Thoracic aorta (tissue), 2 donors: ENCODE measurements at regions not wholly inside any gene's neighbourhood (a gene's known extent, or its start where the extent isn't known, plus 50 kb on each side); places are given as distances from the start of the nearest gene placed in this dataset.

Experiments
- ATAC-seq: fragments of 150-250 bp; one replicate; pipeline ENCODE4 v1.8.0; 2017; ENCODE audit warnings: low read depth; ENCODE audit not compliant: insufficient number of reproducible peaks, low FRiP score
- DNase-seq: peaks from one replicate; pipeline ENCODE4 v3.0.0-alpha.2; 2020; ENCODE audit warnings: low spot score
- H3K27ac ChIP-seq, 2 donors: fragments of 200-600 bp; sonication (generic); 1 replicate in 1 of 2; 2 replicates in 1 of 2; pipeline ENCODE4 v1.5.1; 2016; ENCODE audit warnings: mild to moderate bottlenecking in 2 of 2, moderate library complexity in 2 of 2
- H3K27me3 ChIP-seq: fragments of 200-600 bp; sonication (generic); replicated peaks from 2 replicates; pipeline ENCODE4 v1.6.0; 2016; ENCODE audit warnings: mild to moderate bottlenecking; ENCODE audit not compliant: insufficient read depth
- H3K36me3 ChIP-seq: fragments of 200-600 bp; sonication (generic); one replicate; pipeline ENCODE4 v1.5.1; 2016
- H3K4me1 ChIP-seq, 2 donors: fragments of 200-600 bp; sonication (generic); 1 replicate in 1 of 2; 2 replicates in 1 of 2; pipeline versions ENCODE4 v1.5.1 to v1.6.0; 2016; ENCODE audit warnings: low read depth in 2 of 2, mild to moderate bottlenecking in 1 of 2; ENCODE audit not compliant: control insufficient read depth in 1 of 2
- H3K4me3 ChIP-seq: fragments of 200-600 bp; sonication (generic); 2 replicates; pipeline ENCODE4 v1.5.1; 2016; ENCODE audit warnings: mild to moderate bottlenecking
- H3K9me3 ChIP-seq: fragments of 200-600 bp; sonication (generic); 2 replicates; pipeline ENCODE4 v1.5.1; 2016
- TF ChIP-seq, protein P1 (sequence below): fragments of 200-600 bp; sonication (generic); IDR thresholded peaks from one replicate; pipeline ENCODE4 v1.5.1; 2019; ENCODE audit warnings: antibody characterized with exemption

DNA sequence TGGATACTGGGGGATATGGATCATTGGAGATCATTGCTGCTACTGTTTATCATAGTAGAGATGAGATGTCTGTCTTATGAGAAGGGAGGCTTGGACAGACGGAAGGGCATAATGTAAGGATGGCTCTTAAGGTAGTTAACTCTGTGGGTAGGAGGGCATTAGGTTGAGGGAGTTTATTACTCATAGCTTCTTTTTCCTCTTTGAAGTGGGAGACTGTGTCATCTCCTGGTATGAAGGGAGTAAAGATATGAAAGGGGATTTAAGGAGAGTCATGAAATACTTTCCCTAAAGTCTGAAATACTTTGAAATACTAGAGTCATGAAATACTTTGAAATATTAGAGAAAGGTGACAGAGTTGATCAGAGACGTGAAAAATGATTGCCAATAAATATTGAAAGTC lies 255.5 kb upstream of the PITX2 start:
- DNase-seq (no peak), ATAC-seq (no peak)
- TF ChIP-seq, protein P1, sequence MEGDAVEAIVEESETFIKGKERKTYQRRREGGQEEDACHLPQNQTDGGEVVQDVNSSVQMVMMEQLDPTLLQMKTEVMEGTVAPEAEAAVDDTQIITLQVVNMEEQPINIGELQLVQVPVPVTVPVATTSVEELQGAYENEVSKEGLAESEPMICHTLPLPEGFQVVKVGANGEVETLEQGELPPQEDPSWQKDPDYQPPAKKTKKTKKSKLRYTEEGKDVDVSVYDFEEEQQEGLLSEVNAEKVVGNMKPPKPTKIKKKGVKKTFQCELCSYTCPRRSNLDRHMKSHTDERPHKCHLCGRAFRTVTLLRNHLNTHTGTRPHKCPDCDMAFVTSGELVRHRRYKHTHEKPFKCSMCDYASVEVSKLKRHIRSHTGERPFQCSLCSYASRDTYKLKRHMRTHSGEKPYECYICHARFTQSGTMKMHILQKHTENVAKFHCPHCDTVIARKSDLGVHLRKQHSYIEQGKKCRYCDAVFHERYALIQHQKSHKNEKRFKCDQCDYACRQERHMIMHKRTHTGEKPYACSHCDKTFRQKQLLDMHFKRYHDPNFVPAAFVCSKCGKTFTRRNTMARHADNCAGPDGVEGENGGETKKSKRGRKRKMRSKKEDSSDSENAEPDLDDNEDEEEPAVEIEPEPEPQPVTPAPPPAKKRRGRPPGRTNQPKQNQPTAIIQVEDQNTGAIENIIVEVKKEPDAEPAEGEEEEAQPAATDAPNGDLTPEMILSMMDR, result no peak
- Histone ChIP-seq H3K9me3 (no peaks in the 10 kb centered on the region), H3K27ac (no peak overlapping the region), H3K4me3 (no peak overlapping the region), H3K36me3 (no peaks in the 10 kb centered on the region), H3K4me1 (no peaks in the 10 kb centered on the region), H3K27me3 (no peaks in the 10 kb centered on the region)

DNA sequence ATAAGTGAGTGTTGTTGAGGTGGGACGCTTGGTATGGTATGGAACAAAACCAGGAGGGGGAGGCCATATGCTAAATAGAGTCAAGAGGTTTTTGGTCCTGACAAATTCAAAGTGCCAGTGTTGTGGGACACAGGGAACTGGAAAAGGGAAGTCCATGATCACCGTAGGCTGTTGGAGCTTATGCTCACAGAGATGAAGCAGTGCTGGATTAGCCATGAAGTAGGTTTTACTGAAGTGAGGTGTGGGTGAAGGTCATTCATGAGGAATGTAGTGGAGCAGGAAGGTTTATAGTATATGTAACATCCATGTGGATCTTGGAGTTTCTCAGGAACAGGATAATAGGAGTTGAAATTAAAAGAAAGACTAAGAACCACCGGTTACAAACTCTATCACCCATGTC lies 256.1 kb upstream of the PITX2 start:
- ATAC-seq, result no peak
- no peak for DNase-seq
- Histone ChIP-seq H3K4me3 (no peak overlapping the region), H3K4me1 (no peaks in the 10 kb centered on the region), H3K27ac (no peak overlapping the region), H3K27me3 (no peaks in the 10 kb centered on the region), H3K9me3 (no peaks in the 10 kb centered on the region), H3K36me3 (no peaks in the 10 kb centered on the region)
- TF ChIP-seq, protein P1, result no peak

GRCh38 chr4:110886270-110886669 lies 263.4 kb upstream of the PITX2 start:
- Histone ChIP-seq H3K27me3 (no peaks in the 10 kb centered on the region), H3K36me3 (no peaks in the 10 kb centered on the region), H3K27ac (no peak overlapping the region), H3K4me3 (no peak overlapping the region), H3K4me1 (no peaks in the 10 kb centered on the region), H3K9me3 (no peaks in the 10 kb centered on the region)
- TF ChIP-seq, protein P1, result no peak
- no peak for ATAC-seq
- no peak for DNase-seq

DNA sequence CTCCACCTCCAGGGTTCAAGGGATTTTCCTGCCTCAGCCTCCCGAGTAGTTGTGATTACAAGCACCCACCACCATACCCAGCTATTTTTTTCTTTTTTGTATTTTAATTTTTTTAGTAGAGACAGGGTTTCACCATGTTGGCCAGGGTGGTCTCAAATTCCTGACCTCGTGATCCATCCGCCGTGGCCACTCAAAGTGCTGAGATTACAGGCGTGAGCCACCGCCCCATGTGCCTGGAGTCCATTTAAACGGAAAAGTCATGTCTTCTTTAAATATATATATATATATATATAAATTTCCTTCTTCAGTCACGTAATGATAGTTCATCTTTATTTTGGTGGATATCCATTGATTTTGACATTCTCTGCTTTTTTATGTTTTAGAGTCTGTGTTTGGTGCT lies 264.0 kb upstream of the PITX2 start:
- TF ChIP-seq, protein P1, result no peak
- Histone ChIP-seq H3K36me3 (no peaks in the 10 kb centered on the region), H3K9me3 (no peaks in the 10 kb centered on the region), H3K4me3 (no peak overlapping the region), H3K27me3 (no peaks in the 10 kb centered on the region), H3K4me1 (no peaks in the 10 kb centered on the region), H3K27ac (no peak overlapping the region)
- DNase-seq (no peak), ATAC-seq (no peak)

DNA sequence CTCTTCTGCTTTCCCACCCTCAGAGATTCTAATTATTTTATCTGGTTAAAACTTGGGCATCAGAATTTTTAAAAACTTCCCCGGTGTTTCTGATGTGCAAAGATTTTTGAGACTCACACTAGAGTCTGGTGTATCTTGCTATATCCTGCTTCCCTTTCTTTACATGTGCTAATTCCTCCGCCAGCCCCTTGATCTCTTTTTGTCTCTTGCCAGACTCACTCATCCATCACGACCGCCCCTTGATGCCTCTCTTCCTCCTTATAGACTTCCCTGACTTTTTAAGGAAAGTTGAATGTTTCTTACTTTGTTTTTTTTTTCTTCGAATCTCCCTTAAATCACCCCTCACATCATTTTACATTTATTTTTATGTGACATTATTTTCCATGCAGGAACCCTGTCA lies 274.9 kb upstream of the PITX2 start:
- ATAC-seq, result no peak
- Histone ChIP-seq H3K9me3 (no peaks in the 10 kb centered on the region), H3K4me1 (peaks cover 0 to 8% of the 10 kb centered on the region in 2 donors), H3K27me3 (no peaks in the 10 kb centered on the region), H3K36me3 (no peaks in the 10 kb centered on the region), H3K27ac (no peak overlapping the region), H3K4me3 (no peak overlapping the region)
- DNase-seq, result no peak
- TF ChIP-seq, protein P1, result no peak
